ENCODE measurements at regions not wholly inside any gene's neighbourhood (a gene's known extent, or its start where the extent isn't known, plus 50 kb on each side); places are given as distances from the start of the nearest gene placed in this dataset.

DNA sequence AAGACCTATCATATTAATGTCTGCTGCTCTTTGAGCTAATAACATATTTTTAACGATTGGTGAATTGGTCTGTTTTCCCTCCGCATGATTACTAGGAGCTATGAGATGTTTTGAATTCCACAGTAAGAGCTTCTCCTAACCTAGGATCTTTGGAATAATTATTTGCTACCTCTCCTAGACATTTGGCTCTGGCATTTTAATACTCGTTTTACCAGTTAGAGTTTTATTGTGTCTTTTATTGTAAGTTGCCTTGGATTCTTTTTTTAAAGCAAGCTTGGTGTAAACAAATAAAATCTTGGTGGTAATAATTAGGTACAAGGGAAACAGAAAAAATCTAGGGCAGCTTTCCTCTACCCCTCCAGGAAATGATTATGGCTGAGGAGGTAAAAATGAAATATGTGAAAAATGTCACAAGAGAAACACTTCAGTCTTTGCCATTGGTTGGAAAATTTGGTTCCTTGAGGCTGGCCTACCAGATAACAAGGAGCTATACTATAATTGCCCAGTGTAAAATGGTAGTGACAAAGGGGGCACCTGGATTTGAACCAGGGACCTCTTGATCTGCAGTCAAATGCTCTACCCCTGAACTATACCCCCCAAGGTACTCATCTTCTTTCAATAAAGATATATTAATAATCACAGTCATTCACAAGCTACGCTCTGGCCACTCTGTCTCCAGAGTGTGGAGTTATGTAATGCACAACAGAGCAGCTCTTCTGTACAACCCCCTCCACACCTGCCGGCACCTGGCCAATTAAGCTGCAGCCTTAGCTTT lies 85.4 kb downstream of the ZNF777 start:
- CTCF ChIA-PET (ENCODE audit: low intra/inter-chr PET ratio, low total read pairs): no interaction called here
- no peaks in the 10 kb centered on the region for H3K79me2 ChIP-seq (ENCODE audit: insufficient read depth, low read length)
- H3K9ac ChIP-seq (ENCODE audit: insufficient read depth, low read depth, low read length): no peak overlapping the region
- no TSS peak for BruUV-seq (replicated peaks)
- H3K9me3 ChIP-seq (ENCODE audit: low read length): peaks cover 23% of the 10 kb centered on the region
- no peak overlapping the region for H3K27ac ChIP-seq (ENCODE audit: extremely low read length, insufficient read depth, low read length)
- no peak for FAIRE-seq
- H3K36me3 ChIP-seq (replicated peaks in 1 of 2; ENCODE audit: control insufficient read depth in 1 of 2, insufficient read depth in 2 of 2, low read length in 2 of 2): no peaks in the 10 kb centered on the region
- H3K27me3 ChIP-seq (ENCODE audit: control insufficient read depth in 1 of 2, insufficient read depth in 2 of 2, low read length in 2 of 2): no peaks in the 10 kb centered on the region
- intact Hi-C loops (cut with micrococcal nuclease; ENCODE audit: unreplicated experiment): no loop called here
- in situ Hi-C loops (cut with HindIII; ENCODE audit: extremely low pct_ligation_motif_present, low pct_unique_long_range_greater_than_20kb): no loop called here
- H3K4me1 ChIP-seq (ENCODE audit: insufficient read depth, low read length): no peaks in the 10 kb centered on the region
- H4K20me1 ChIP-seq (ENCODE audit: insufficient read depth, low read length): no peaks in the 10 kb centered on the region
- no peak overlapping the region for H3K4me3 ChIP-seq (replicated peaks in 1 of 3; ENCODE audit: insufficient read depth in 1 of 3, low read depth in 2 of 3, low read length in 3 of 3)
- POLR2A ChIA-PET: no interaction called here
- H2AFZ ChIP-seq (ENCODE audit: low read length): no peak overlapping the region
- WGBS (ENCODE audit: low lambda C conversion rate): 35% methylated on average over 5 of the region's 5 CpGs
- no peak overlapping the region for H3K4me2 ChIP-seq (ENCODE audit: low read depth, low read length)
- ATAC-seq: no peak
- DNase-seq (ENCODE audit: low spot score): no peak
- TF ChIP-seq ZSCAN25 (CRISPR knock-in tag; IDR thresholded peaks at IDR 0.05): no peak
- TF ChIP-seq, protein P1, sequence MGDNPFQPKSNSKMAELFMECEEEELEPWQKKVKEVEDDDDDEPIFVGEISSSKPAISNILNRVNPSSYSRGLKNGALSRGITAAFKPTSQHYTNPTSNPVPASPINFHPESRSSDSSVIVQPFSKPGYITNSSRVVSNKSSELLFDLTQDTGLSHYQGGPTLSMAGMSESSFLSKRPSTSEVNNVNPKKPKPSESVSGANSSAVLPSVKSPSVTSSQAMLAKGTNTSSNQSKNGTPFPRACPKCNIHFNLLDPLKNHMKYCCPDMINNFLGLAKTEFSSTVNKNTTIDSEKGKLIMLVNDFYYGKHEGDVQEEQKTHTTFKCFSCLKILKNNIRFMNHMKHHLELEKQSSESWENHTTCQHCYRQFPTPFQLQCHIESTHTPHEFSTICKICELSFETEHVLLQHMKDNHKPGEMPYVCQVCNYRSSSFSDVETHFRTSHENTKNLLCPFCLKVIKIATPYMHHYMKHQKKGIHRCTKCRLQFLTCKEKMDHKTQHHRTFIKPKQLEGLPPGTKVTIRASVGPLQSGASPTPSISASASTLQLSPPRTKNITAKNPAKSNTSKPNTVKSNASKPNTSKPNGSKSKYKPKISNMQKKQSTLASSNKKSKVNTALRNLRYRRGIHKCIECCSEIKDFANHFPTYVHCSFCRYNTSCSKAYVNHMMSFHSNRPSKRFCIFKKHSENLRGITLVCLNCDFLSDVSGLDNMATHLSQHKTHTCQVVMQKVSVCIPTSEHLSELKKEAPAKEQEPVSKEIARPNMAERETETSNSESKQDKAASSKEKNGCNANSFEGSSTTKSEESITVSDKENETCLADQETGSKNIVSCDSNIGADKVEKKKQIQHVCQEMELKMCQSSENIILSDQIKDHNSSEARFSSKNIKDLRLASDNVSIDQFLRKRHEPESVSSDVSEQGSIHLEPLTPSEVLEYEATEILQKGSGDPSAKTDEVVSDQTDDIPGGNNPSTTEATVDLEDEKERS (CRISPR knock-in tag; IDR thresholded peaks at IDR 0.05): no peak
- TF ChIP-seq GATA4 (IDR thresholded peaks at IDR 0.05; ENCODE audit: borderline replicate concordance, low read depth): no peak
- no peak for TF ChIP-seq NR2F1 (CRISPR knock-in tag; IDR thresholded peaks at IDR 0.05)
- TF ChIP-seq, protein P2, sequence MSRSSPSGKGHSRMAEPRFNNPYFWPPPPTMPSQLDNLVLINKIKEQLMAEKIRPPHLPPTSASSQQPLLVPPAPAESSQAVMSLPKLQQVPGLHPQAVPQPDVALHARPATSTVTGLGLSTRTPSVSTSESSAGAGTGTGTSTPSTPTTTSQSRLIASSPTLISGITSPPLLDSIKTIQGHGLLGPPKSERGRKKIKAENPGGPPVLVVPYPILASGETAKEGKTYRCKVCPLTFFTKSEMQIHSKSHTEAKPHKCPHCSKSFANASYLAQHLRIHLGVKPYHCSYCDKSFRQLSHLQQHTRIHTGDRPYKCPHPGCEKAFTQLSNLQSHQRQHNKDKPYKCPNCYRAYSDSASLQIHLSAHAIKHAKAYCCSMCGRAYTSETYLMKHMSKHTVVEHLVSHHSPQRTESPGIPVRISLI (CRISPR knock-in tag; IDR thresholded peaks at IDR 0.05; ENCODE audit: borderline replicate concordance): no peak
- no peak for TF ChIP-seq ZNF484 (CRISPR knock-in tag; IDR thresholded peaks at IDR 0.05; ENCODE audit: borderline replicate concordance, low read depth)
- no peak for TF ChIP-seq ZNF101 (CRISPR knock-in tag; IDR thresholded peaks at IDR 0.05; ENCODE audit: borderline replicate concordance, low read depth)
- TF ChIP-seq CCAR2 (optimal IDR thresholded peaks at IDR 0.05; ENCODE audit: low read depth, low read length): no peak
- TF ChIP-seq, protein P3, sequence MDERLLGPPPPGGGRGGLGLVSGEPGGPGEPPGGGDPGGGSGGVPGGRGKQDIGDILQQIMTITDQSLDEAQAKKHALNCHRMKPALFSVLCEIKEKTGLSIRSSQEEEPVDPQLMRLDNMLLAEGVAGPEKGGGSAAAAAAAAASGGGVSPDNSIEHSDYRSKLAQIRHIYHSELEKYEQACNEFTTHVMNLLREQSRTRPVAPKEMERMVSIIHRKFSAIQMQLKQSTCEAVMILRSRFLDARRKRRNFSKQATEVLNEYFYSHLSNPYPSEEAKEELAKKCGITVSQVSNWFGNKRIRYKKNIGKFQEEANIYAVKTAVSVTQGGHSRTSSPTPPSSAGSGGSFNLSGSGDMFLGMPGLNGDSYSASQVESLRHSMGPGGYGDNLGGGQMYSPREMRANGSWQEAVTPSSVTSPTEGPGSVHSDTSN (CRISPR knock-in tag; IDR thresholded peaks at IDR 0.05): no peak
- TF ChIP-seq REPIN1 (CRISPR knock-in tag; IDR thresholded peaks at IDR 0.05; ENCODE audit: borderline replicate concordance, low read depth): no peak
- TF ChIP-seq ZNF251 (CRISPR knock-in tag; IDR thresholded peaks at IDR 0.05): no peak
- no peak for TF ChIP-seq ZBTB38 (CRISPR knock-in tag; IDR thresholded peaks at IDR 0.05)
- TF ChIP-seq ZNF282 (IDR thresholded peaks at IDR 0.05; ENCODE audit: partially characterized antibody): no peak
- TF ChIP-seq, protein P4, sequence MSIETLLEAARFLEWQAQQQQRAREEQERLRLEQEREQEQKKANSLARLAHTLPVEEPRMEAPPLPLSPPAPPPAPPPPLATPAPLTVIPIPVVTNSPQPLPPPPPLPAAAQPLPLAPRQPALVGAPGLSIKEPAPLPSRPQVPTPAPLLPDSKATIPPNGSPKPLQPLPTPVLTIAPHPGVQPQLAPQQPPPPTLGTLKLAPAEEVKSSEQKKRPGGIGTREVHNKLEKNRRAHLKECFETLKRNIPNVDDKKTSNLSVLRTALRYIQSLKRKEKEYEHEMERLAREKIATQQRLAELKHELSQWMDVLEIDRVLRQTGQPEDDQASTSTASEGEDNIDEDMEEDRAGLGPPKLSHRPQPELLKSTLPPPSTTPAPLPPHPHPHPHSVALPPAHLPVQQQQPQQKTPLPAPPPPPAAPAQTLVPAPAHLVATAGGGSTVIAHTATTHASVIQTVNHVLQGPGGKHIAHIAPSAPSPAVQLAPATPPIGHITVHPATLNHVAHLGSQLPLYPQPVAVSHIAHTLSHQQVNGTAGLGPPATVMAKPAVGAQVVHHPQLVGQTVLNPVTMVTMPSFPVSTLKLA (IDR thresholded peaks at IDR 0.05): no peak
- TF ChIP-seq FOXM1 (CRISPR knock-in tag; IDR thresholded peaks at IDR 0.05): no peak
- TF ChIP-seq JUND (CRISPR knock-in tag; IDR thresholded peaks at IDR 0.05): no peak
- TF ChIP-seq, protein P5, sequence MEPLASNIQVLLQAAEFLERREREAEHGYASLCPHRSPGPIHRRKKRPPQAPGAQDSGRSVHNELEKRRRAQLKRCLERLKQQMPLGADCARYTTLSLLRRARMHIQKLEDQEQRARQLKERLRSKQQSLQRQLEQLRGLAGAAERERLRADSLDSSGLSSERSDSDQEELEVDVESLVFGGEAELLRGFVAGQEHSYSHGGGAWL (CRISPR knock-in tag; IDR thresholded peaks at IDR 0.05): no peak
- TF ChIP-seq MXD4 (CRISPR knock-in tag; IDR thresholded peaks at IDR 0.05): no peak

Data from HepG2 (cell line).